GM21381 (cell line): ENCODE measurements at regions not wholly inside any gene's neighbourhood (a gene's known extent, or its start where the extent isn't known, plus 50 kb on each side); places are given as distances from the start of the nearest gene placed in this dataset.

ENCODE experiments used
- ATAC-seq: cut with Tn5 transposase; IDR thresholded peaks from one replicate; pipeline ENCODE4 v1.9.1; 2021; ENCODE audit warnings: mild to moderate bottlenecking, moderate library complexity; ENCODE audit not compliant: unreplicated experiment

- no peak for ATAC-seq
Observed at GRCh38 chr9:75397836-75398235, 309.5 kb downstream of the OSTF1 start.

GRCh38 chr9:75408391-75408790, 320.1 kb downstream of the OSTF1 start:
- no peak for ATAC-seq

- ATAC-seq, result no peak
Observed at GRCh38 chr9:75410405-75410804, 322.1 kb downstream of the OSTF1 start.

GRCh38 chr9:75414371-75415160, 326.3 kb downstream of the OSTF1 start:
- ATAC-seq, result no peak

- no peak for ATAC-seq
Observed at GRCh38 chr9:75417471-75417870, 329.2 kb downstream of the OSTF1 start.

GRCh38 chr9:75418518-75418917, 330.2 kb downstream of the OSTF1 start:
- no peak for ATAC-seq

- ATAC-seq, result no peak
Observed at GRCh38 chr9:75422944-75423522, 334.7 kb downstream of the OSTF1 start.

GRCh38 chr9:75429531-75430475, 341.5 kb downstream of the OSTF1 start:
- no peak for ATAC-seq

GRCh38 chr9:75431375-75431774, 343.1 kb downstream of the OSTF1 start:
- no peak for ATAC-seq

- ATAC-seq, result no peak
Observed at GRCh38 chr9:75432386-75432785, 344.1 kb downstream of the OSTF1 start.

GRCh38 chr9:75432888-75433287, 344.6 kb downstream of the OSTF1 start:
- no peak for ATAC-seq

- ATAC-seq, result no peak
Observed at GRCh38 chr9:75438716-75439115, 350.4 kb downstream of the OSTF1 start.

GRCh38 chr9:75440914-75441313, 352.6 kb downstream of the OSTF1 start:
- no peak for ATAC-seq

- no peak for ATAC-seq
Observed at GRCh38 chr9:75445144-75445543, 356.8 kb downstream of the OSTF1 start.

GRCh38 chr9:75447281-75447680, 359.0 kb downstream of the OSTF1 start:
- no peak for ATAC-seq

GRCh38 chr9:75448281-75448680, 360.0 kb downstream of the OSTF1 start:
- no peak for ATAC-seq

GRCh38 chr9:75448955-75449354, 360.6 kb downstream of the OSTF1 start:
- ATAC-seq, result no peak

GRCh38 chr9:75451045-75451444, 362.7 kb downstream of the OSTF1 start:
- ATAC-seq, result no peak

- no peak for ATAC-seq
Observed at GRCh38 chr9:75451505-75451904, 363.2 kb downstream of the OSTF1 start.

- ATAC-seq, result no peak
Observed at GRCh38 chr9:75452512-75452911, 364.2 kb downstream of the OSTF1 start.

GRCh38 chr9:75454043-75454442, 365.7 kb downstream of the OSTF1 start:
- ATAC-seq, result no peak

- ATAC-seq, result no peak
Observed at GRCh38 chr9:75454891-75455290, 366.6 kb downstream of the OSTF1 start.
